GM20431 (cell line): ENCODE measurements at regions not wholly inside any gene's neighbourhood (a gene's known extent, or its start where the extent isn't known, plus 50 kb on each side); places are given as distances from the start of the nearest gene placed in this dataset.
"Not testable (repeated sequence)": the region's sequence is repeated elsewhere in the genome, so short reads cannot be mapped to it uniquely, and the experiment has no call there.

ENCODE experiments used
- in situ Hi-C: fragments of 300-500 bp; cut with MseI, MboI; formaldehyde crosslinking; loops from one replicate; pipeline ENCODE4 v1.15.0; 2020; ENCODE audit warnings: low sequenced_read_pairs; ENCODE audit not compliant: unreplicated experiment

DNA sequence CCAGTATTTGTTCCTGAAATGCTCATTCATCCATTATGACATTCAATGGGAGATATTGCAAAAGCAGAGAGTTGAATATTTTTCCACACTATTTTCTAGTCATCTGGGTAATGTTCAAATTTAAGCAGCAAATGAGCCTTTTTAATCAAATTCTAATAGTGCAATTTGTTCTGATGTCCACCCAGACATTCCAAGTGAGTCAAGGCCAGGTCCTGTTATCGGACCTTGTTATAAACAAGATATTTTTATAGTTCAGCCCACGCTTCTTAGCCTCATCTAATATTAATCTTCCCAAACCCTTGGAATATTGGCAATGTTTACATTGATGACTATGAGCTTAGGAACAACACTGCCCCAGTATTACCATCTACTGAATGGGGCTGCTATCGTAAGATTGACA is 500.1 kb upstream of the PHF14 start:
- in situ Hi-C loops, result no loop called here

GRCh38 chr7:10474048-10474447 is 499.6 kb upstream of the PHF14 start:
- in situ Hi-C loops, result no loop called here

DNA sequence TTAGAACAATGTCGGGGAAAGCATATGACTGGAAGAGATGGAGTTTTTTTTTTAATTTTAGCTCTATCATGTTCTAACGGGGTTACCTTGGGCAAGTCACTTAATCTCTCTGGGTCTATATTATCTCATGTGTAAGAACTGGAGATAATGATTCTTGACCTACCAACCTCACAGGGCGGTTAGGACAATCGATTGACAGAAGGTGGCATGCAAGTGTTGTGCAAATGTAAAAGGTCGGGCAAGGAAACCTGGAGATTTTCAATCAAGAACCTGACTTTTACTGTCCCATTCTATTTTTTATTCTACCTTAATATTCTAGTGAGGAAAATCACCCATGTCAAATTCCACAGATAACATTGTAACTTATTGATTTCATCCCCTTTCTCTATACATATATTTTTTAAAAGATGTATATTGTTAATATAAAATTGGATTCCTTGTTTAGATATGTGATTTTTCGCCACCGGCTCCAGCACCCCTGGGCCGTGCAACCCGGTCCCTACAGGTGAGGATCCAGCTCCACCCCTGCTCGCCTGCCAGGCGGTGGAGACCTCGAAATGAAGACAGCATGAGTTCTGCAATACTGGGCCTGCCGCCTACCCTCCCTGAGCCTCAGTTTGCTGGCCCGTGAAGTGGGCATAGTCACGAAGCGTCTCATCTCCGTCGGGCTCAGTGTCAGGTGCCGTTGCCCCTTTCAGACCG is 497.6 kb upstream of the PHF14 start:
- in situ Hi-C loops, result no loop called here

DNA sequence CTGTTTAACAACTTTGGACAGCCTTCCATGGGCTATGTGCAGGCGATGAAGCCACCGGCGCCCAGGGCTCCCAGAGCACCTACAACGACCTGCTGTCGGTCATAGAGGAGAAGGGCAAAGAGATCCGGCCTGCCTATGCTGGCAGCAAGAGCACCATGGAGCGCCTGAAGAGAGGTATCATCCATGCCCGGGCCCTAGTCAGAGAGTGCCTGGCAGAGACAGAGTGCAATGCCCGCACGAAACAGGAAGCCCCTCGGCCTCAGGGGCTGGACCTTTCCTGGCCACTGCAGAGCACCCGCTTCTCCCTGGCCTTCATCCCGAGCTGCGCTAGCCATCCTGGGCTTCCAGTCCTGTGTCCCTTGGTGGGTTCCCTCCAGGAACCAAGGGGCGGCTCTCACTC is 497.0 kb upstream of the PHF14 start:
- in situ Hi-C loops, result no loop called here

- in situ Hi-C loops, result no loop called here
Measured at GRCh38 chr7:10483671-10484070, 490.0 kb upstream of the PHF14 start.

- in situ Hi-C loops, result no loop called here
Measured at GRCh38 chr7:10484767-10485166, 488.9 kb upstream of the PHF14 start.

DNA sequence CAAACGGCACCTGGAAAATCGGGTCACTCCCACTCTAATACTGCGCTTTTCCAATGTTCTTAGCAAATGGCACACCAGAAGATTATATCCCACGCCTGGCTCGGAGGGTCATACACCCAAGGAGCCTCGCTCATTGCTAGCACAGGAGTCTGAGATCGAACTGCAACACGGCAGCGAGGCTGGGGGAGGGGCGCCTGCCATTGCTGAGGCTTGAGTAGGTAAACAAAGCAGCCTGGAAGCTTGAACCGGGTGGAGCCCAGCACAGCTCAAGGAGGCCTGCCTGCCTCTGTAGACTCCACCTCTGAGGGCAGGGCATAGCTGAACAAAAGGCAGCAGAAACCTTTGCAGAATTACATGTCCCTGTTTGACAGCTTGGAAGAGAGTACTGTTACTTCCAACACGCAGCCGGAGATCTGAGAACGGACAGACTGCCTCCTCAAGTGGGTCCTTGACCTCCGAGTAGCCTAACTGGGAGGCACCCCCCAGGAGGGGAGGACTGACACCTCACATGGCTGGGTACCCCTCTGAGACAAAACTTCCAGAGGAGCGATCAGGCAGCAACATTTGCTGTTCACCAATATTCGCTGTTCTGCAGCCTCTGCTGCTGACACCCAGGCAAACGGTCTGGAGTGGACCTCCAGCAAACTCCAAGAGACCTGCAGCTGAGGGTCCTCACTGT is 472.3 kb upstream of the PHF14 start:
- in situ Hi-C loops, result not testable (repeated sequence)

DNA sequence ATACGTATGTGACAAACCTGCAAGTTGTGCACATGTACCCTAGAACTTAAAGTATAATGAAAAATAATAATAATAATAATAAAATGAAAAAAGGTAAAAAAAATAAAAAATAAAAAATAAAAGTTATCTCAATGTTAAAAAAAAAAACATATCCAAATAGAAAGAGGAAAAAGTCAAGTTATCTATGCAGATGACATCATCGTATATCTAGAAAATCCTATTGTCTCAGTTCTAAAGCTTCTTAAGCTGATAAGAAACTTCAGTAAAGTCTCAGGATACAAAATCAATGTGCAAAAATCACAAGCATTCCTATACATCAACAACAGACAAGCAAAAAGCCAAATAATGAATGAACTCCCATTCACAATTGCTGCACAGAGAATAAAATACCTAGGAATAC is 466.6 kb upstream of the PHF14 start:
- in situ Hi-C loops, result no loop called here

DNA sequence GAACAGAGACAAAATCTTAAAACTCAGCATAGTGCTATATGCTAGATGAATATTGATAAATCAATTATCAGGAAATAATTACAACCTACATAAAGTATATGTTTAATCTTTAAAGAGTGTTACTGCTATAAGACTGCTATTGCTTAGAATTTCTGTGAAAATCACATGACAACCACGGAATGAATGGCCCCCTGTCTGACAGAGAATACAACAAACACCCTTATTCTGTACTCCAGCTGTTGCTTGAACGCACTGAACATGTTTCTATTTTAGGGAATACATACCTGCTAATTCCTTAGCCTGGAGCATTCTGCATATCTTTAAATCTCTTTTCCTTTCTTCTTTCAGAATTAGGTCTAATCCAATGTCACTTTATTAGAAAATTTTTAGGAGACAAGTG is 452.4 kb upstream of the PHF14 start:
- in situ Hi-C loops, result no loop called here

- in situ Hi-C loops, result not testable (repeated sequence)
Measured at GRCh38 chr7:10533429-10533828, 440.2 kb upstream of the PHF14 start.

DNA sequence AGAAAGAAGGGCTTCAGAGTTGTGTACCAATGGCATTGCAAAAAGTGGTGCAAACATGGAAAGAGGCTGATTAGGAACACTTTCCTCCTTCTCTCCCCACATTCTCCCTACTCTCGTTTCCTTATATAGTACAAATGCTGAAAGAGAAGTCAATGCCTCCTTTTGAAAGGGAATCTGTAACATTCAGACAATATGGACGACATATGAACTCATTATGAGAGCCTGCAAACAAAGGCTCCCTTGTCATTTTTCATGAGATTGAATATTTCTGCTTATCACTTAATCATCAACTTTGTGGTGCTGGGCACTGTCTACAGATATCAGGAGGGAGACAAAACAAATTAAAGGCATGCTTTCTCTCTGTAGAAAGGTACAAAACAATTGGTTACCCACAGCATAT is 437.1 kb upstream of the PHF14 start:
- in situ Hi-C loops, result no loop called here

- in situ Hi-C loops, result no loop called here
Measured at GRCh38 chr7:10537764-10538163, 435.9 kb upstream of the PHF14 start.

GRCh38 chr7:10557375-10557774 is 416.3 kb upstream of the PHF14 start:
- in situ Hi-C loops, result no loop called here

DNA sequence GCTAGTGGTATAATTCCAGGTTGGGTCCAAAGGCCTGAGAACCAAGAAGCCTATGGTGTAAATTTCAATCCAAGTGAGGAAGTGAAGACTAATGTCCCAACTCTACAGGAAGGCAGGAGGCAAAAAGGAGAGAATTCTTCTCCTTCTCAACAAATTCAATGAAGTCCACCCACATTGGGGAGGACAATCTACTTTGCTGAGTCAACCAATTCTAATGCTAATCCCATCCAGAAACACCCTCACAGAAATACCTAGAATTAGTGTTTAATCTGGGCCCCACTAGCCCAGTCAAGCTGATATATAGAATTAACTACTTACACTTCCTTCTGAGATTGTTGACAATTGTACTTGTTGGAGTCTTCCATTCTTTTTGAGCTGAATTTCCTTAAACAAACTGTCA is 413.2 kb upstream of the PHF14 start:
- in situ Hi-C loops, result no loop called here

DNA sequence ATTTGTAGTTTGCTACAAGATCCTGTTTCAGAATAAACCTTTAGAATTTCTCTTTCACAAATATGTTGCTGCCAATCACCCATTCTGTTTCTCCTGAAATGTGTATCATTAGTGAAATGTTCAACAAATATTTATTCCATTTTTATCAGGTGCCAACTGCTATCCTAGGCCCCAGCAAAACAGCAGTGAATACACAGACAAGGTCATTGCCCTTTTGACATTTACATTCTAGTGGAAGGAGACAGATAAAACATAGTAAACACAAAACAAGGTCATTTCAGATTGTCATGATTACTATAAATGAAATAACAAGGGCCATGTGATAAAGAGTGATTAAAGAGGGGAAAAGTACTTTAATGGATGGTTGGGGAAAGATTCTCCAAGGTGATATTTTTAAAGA is 404.8 kb upstream of the PHF14 start:
- in situ Hi-C loops, result no loop called here

- in situ Hi-C loops, result no loop called here
Measured at GRCh38 chr7:10571759-10572158, 401.9 kb upstream of the PHF14 start.

GRCh38 chr7:10577866-10578374 is 395.8 kb upstream of the PHF14 start:
- in situ Hi-C loops, result no loop called here

DNA sequence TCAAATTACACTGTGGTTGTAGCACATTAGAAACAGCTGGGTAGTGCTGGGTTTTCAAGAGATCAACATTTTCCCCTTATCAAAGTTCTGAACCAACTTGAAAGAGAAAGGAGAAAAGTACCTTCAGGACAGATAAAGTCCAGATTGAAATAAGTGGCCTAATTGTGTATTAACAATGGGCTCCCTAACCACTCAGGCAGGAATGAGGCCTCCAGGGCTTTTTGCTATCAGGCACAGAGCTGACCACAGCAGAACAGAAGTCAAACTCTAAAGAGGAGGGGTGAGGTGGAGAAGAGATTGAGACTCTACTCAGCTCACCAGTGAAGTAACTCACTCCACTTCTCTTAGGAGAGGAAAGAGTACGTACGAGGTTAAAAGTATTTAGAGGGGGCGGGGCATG is 394.1 kb upstream of the PHF14 start:
- in situ Hi-C loops, result no loop called here

DNA sequence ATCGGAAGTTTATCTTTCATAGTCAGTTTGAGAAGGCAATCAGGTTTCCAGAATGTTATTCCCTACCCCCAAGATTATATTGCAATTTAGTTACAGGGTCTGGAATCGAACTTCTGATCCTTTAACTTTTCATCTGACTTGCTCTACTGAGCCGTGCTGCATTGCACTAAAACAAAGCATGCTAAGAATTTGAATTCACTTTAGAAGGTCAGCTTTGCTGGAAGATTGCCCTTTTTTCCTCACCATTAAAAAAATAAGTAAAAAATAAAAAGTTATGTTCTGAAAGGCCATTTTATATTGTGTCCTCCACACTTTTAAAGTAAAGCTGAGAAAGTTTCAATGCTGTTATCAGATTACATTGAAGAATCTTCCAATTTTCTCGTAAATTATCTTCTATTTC is 388.8 kb upstream of the PHF14 start:
- in situ Hi-C loops, result no loop called here

GRCh38 chr7:10588084-10588483 is 385.6 kb upstream of the PHF14 start:
- in situ Hi-C loops, result no loop called here

DNA sequence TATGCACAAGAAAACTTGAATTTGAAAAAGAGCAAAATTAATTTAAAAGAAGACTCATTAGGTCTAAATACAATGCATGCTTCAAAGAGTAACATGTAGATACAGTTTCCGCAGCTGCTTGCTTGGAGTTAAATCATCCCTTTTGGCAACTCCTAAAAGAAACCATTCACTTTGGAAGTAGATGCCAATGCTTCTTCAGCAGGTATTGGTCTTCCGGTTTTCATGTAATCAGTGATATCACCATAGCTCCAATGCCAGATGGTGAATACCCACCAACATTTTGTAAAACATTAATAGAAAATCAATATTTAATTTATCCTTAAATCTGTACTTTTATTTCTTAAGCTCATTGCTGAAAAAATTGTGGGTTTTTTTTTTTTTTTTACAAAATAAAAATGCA is 381.1 kb upstream of the PHF14 start:
- in situ Hi-C loops, result no loop called here

GRCh38 chr7:10593080-10593479 is 380.6 kb upstream of the PHF14 start:
- in situ Hi-C loops, result no loop called here
